ENCODE measurements at regions not wholly inside any gene's neighbourhood (a gene's known extent, or its start where the extent isn't known, plus 50 kb on each side); places are given as distances from the start of the nearest gene placed in this dataset.

GRCh38 chr14:50037852-50038251, 78.5 kb downstream of the VCPKMT start:
- Mint-ChIP-seq H3K4me3 (no peak overlapping the region), H3K36me3 (ENCODE audit: low read depth) (no peaks in the 10 kb centered on the region), H3K9me3 (no peaks in the 10 kb centered on the region), H3K27me3 (ENCODE audit: insufficient read depth) (no peaks in the 10 kb centered on the region), H3K4me1 (no peaks in the 10 kb centered on the region), H3K27ac (no peak overlapping the region)
- Histone ChIP-seq H3K9ac (ENCODE audit: extremely low read depth, low read length, poor library complexity, severe bottlenecking) (no peak overlapping the region), H3K4me3 (ENCODE audit: low read length) (no peak overlapping the region), H3K9me3 (ENCODE audit: control insufficient read depth, low read length) (no peaks in the 10 kb centered on the region), H3K36me3 (ENCODE audit: control insufficient read depth, insufficient read depth, low read length) (no peaks in the 10 kb centered on the region), H3K27ac (ENCODE audit: low read depth, low read length) (no peak overlapping the region), H3K27me3 (ENCODE audit: control insufficient read depth, insufficient read depth, low read length, poor library complexity, severe bottlenecking) (no peaks in the 10 kb centered on the region), H3K4me1 (ENCODE audit: control insufficient read depth, insufficient read depth, low read length) (no peaks in the 10 kb centered on the region)
- no peak for DNase-seq
- TF ChIP-seq CTCF (conservative IDR thresholded peaks at IDR 0.05), result no peak
- WGBS, 2 experiments (ENCODE audit: insufficient coverage in 1 of 2, insufficient read length in 1 of 2), result 94 to 100% methylated on average over 2 to 6 of the region's 6 CpGs

- no peaks in the 10 kb centered on the region for H3K9me3 ChIP-seq (ENCODE audit: control insufficient read depth, low read length)
- H3K9ac ChIP-seq (ENCODE audit: extremely low read depth, low read length, poor library complexity, severe bottlenecking), result no peak overlapping the region
- no peak overlapping the region for H3K27ac Mint-ChIP-seq
- no peaks in the 10 kb centered on the region for H3K27me3 ChIP-seq (ENCODE audit: control insufficient read depth, insufficient read depth, low read length, poor library complexity, severe bottlenecking)
- peak; percentile 31 for TF ChIP-seq CTCF (conservative IDR thresholded peaks at IDR 0.05)
- no peak overlapping the region for H3K4me3 Mint-ChIP-seq
- H3K9me3 Mint-ChIP-seq, result no peaks in the 10 kb centered on the region
- H3K27me3 Mint-ChIP-seq (ENCODE audit: insufficient read depth), result no peaks in the 10 kb centered on the region
- 91 to 97% methylated on average over 4 of the region's 4 CpGs for WGBS, 2 experiments (ENCODE audit: insufficient coverage in 1 of 2, insufficient read length in 1 of 2)
- no peak overlapping the region for H3K27ac ChIP-seq (ENCODE audit: low read depth, low read length)
- peak; percentile 52 for DNase-seq
- H3K4me1 ChIP-seq (ENCODE audit: control insufficient read depth, insufficient read depth, low read length), result no peaks in the 10 kb centered on the region
- H3K36me3 ChIP-seq (ENCODE audit: control insufficient read depth, insufficient read depth, low read length), result no peaks in the 10 kb centered on the region
- H3K4me1 Mint-ChIP-seq, result no peaks in the 10 kb centered on the region
- no peak overlapping the region for H3K4me3 ChIP-seq (ENCODE audit: low read length)
- no peaks in the 10 kb centered on the region for H3K36me3 Mint-ChIP-seq (ENCODE audit: low read depth)
Observed at GRCh38 chr14:50038398-50039119, 77.8 kb downstream of the VCPKMT start.

GRCh38 chr14:50039120-50039517, 77.3 kb downstream of the VCPKMT start:
- H3K36me3 Mint-ChIP-seq (ENCODE audit: low read depth), result no peaks in the 10 kb centered on the region
- H3K27me3 ChIP-seq (ENCODE audit: control insufficient read depth, insufficient read depth, low read length, poor library complexity, severe bottlenecking), result no peaks in the 10 kb centered on the region
- H3K9me3 Mint-ChIP-seq, result no peaks in the 10 kb centered on the region
- H3K4me1 ChIP-seq (ENCODE audit: control insufficient read depth, insufficient read depth, low read length), result no peaks in the 10 kb centered on the region
- no peak overlapping the region for H3K9ac ChIP-seq (ENCODE audit: extremely low read depth, low read length, poor library complexity, severe bottlenecking)
- TF ChIP-seq CTCF (conservative IDR thresholded peaks at IDR 0.05), result no peak
- H3K4me1 Mint-ChIP-seq, result no peaks in the 10 kb centered on the region
- H3K4me3 Mint-ChIP-seq, result no peak overlapping the region
- H3K9me3 ChIP-seq (ENCODE audit: control insufficient read depth, low read length), result no peaks in the 10 kb centered on the region
- no peak overlapping the region for H3K27ac Mint-ChIP-seq
- H3K36me3 ChIP-seq (ENCODE audit: control insufficient read depth, insufficient read depth, low read length), result no peaks in the 10 kb centered on the region
- no peaks in the 10 kb centered on the region for H3K27me3 Mint-ChIP-seq (ENCODE audit: insufficient read depth)
- 89 to 94% methylated on average over 4 of the region's 4 CpGs for WGBS, 2 experiments (ENCODE audit: insufficient coverage in 1 of 2, insufficient read length in 1 of 2)
- DNase-seq, result no peak
- no peak overlapping the region for H3K27ac ChIP-seq (ENCODE audit: low read depth, low read length)
- H3K4me3 ChIP-seq (ENCODE audit: low read length), result no peak overlapping the region
